ENCODE measurements at regions not wholly inside any gene's neighbourhood (a gene's known extent, or its start where the extent isn't known, plus 50 kb on each side); places are given as distances from the start of the nearest gene placed in this dataset.

- TF ChIP-seq, protein P1, sequence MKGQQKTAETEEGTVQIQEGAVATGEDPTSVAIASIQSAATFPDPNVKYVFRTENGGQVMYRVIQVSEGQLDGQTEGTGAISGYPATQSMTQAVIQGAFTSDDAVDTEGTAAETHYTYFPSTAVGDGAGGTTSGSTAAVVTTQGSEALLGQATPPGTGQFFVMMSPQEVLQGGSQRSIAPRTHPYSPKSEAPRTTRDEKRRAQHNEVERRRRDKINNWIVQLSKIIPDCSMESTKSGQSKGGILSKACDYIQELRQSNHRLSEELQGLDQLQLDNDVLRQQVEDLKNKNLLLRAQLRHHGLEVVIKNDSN (IDR thresholded peaks at IDR 0.05), result no peak
- no peak for TF ChIP-seq YY1 (IDR thresholded peaks at IDR 0.05; ENCODE audit: low read depth)
- no peak for TF ChIP-seq REST (IDR thresholded peaks at IDR 0.05; ENCODE audit: low read depth)
- TF ChIP-seq RAD21 (IDR thresholded peaks at IDR 0.05; ENCODE audit: low read depth), result no peak
Observed at GRCh38 chr9:83138422-83139135, 75.6 kb upstream of the RASEF start.
